ENCODE measurements at regions not wholly inside any gene's neighbourhood (a gene's known extent, or its start where the extent isn't known, plus 50 kb on each side); places are given as distances from the start of the nearest gene placed in this dataset.

- Histone ChIP-seq H3K27ac (replicated peaks) (no peak overlapping the region), H3K4me3 (replicated peaks; ENCODE audit: insufficient read depth, low read length) (no peak overlapping the region), H3K27me3 (ENCODE audit: insufficient read depth, poor library complexity, severe bottlenecking) (no peaks in the 10 kb centered on the region)
- no peak for DNase-seq (ENCODE audit: low read depth in 1 of 2, low spot score in 1 of 2)
- no peak for TF ChIP-seq CTCF (IDR thresholded peaks at IDR 0.05; ENCODE audit: insufficient read depth, low read length)
- no peak for TF ChIP-seq REST (IDR thresholded peaks at IDR 0.05; ENCODE audit: insufficient replicate concordance, low read depth)
- TF ChIP-seq SPI1 (IDR thresholded peaks at IDR 0.05; ENCODE audit: borderline replicate concordance, low read depth): no peak
- TF ChIP-seq POLR2AphosphoS5 (IDR thresholded peaks at IDR 0.05; ENCODE audit: low read depth): no peak
- TF ChIP-seq GABPA (IDR thresholded peaks at IDR 0.05; ENCODE audit: low read depth): no peak
Observed at GRCh38 chr14:28820677-28821076, 54.1 kb downstream of the FOXG1 start.

- Histone ChIP-seq H3K4me3 (replicated peaks; ENCODE audit: insufficient read depth, low read length) (no peak overlapping the region), H3K27ac (replicated peaks) (no peak overlapping the region), H3K27me3 (ENCODE audit: insufficient read depth, poor library complexity, severe bottlenecking) (no peaks in the 10 kb centered on the region)
- TF ChIP-seq POLR2AphosphoS5 (IDR thresholded peaks at IDR 0.05; ENCODE audit: low read depth): no peak
- TF ChIP-seq SPI1 (IDR thresholded peaks at IDR 0.05; ENCODE audit: borderline replicate concordance, low read depth): no peak
- no peak for DNase-seq (ENCODE audit: low read depth in 1 of 2, low spot score in 1 of 2)
Observed at GRCh38 chr14:28821993-28822392, 55.4 kb downstream of the FOXG1 start.

- H3K27me3 ChIP-seq (ENCODE audit: insufficient read depth, poor library complexity, severe bottlenecking): no peaks in the 10 kb centered on the region
- TF ChIP-seq CTCF (IDR thresholded peaks at IDR 0.05; ENCODE audit: insufficient read depth, low read length): no peak
- no peak for DNase-seq (ENCODE audit: low read depth in 1 of 2, low spot score in 1 of 2)
- H3K27ac ChIP-seq (replicated peaks): no peak overlapping the region
- no peak overlapping the region for H3K4me3 ChIP-seq (replicated peaks; ENCODE audit: insufficient read depth, low read length)
Observed at GRCh38 chr14:28823245-28823644, 56.7 kb downstream of the FOXG1 start.

- no peak for DNase-seq (ENCODE audit: low read depth in 1 of 2, low spot score in 1 of 2)
- TF ChIP-seq CTCF (IDR thresholded peaks at IDR 0.05; ENCODE audit: insufficient read depth, low read length): no peak
- no peak for TF ChIP-seq SPI1 (IDR thresholded peaks at IDR 0.05; ENCODE audit: borderline replicate concordance, low read depth)
- TF ChIP-seq GABPA (IDR thresholded peaks at IDR 0.05; ENCODE audit: low read depth): no peak
- no peak for TF ChIP-seq REST (IDR thresholded peaks at IDR 0.05; ENCODE audit: insufficient replicate concordance, low read depth)
- TF ChIP-seq POLR2AphosphoS5 (IDR thresholded peaks at IDR 0.05; ENCODE audit: low read depth): no peak
- no peaks in the 10 kb centered on the region for H3K27me3 ChIP-seq (ENCODE audit: insufficient read depth, poor library complexity, severe bottlenecking)
Observed at GRCh38 chr14:28830115-28830534, 63.5 kb downstream of the FOXG1 start.

More at GRCh38 chr14:28830115-28830534, 63.5 kb downstream of the FOXG1 start:
- no peak overlapping the region for H3K4me3 ChIP-seq (replicated peaks; ENCODE audit: insufficient read depth, low read length)
- no peak overlapping the region for H3K27ac ChIP-seq (replicated peaks)
